Ureter (tissue), 1 donor: ENCODE measurements at regions not wholly inside any gene's neighbourhood (a gene's known extent, or its start where the extent isn't known, plus 50 kb on each side); places are given as distances from the start of the nearest gene placed in this dataset.

Experiments
- DNase-seq: peaks from one replicate; pipeline ENCODE4 v3.0.0-alpha.2; 2020; ENCODE audit warnings: low spot score
- donor health status: DM: yes; HTN: yes; CAD: no.

- DNase-seq, result no peak
Measured at GRCh38 chr4:110959041-110959643, 336.3 kb upstream of the PITX2 start.

GRCh38 chr4:110961066-110961465 lies 338.2 kb upstream of the PITX2 start:
- DNase-seq, result no peak

- DNase-seq, result no peak
Measured at GRCh38 chr4:110962616-110963015, 339.7 kb upstream of the PITX2 start.

GRCh38 chr4:110963662-110964280 lies 340.9 kb upstream of the PITX2 start:
- DNase-seq, result no peak

- DNase-seq, result no peak
Measured at GRCh38 chr4:110967936-110968335, 345.1 kb upstream of the PITX2 start.

GRCh38 chr4:110970642-110971041 lies 347.8 kb upstream of the PITX2 start:
- DNase-seq, result no peak

GRCh38 chr4:110975338-110975737 lies 352.5 kb upstream of the PITX2 start:
- DNase-seq, result no peak

- no peak for DNase-seq
Measured at GRCh38 chr4:110977554-110977953, 354.7 kb upstream of the PITX2 start.

GRCh38 chr4:110978761-110979160 lies 355.9 kb upstream of the PITX2 start:
- DNase-seq, result no peak

GRCh38 chr4:110982486-110982885 lies 359.6 kb upstream of the PITX2 start:
- DNase-seq, result no peak

- DNase-seq, result no peak
Measured at GRCh38 chr4:110988722-110989121, 365.8 kb upstream of the PITX2 start.

GRCh38 chr4:110989125-110989524 lies 366.2 kb upstream of the PITX2 start:
- DNase-seq, result no peak

- DNase-seq, result no peak
Measured at GRCh38 chr4:110994781-110995180, 371.9 kb upstream of the PITX2 start.

- no peak for DNase-seq
Measured at GRCh38 chr4:110998320-110998719, 375.4 kb upstream of the PITX2 start.

GRCh38 chr4:111011458-111011857 lies 388.6 kb upstream of the PITX2 start:
- no peak for DNase-seq

- no peak for DNase-seq
Measured at GRCh38 chr4:111013846-111014245, 391.0 kb upstream of the PITX2 start.

GRCh38 chr4:111014537-111014936 lies 391.7 kb upstream of the PITX2 start:
- DNase-seq, result no peak

GRCh38 chr4:111016416-111016815 lies 393.5 kb upstream of the PITX2 start:
- no peak for DNase-seq

- no peak for DNase-seq
Measured at GRCh38 chr4:111018216-111018615, 395.3 kb upstream of the PITX2 start.

GRCh38 chr4:111020476-111020875 lies 397.6 kb upstream of the PITX2 start:
- no peak for DNase-seq

- DNase-seq, result no peak
Measured at GRCh38 chr4:111020961-111021360, 398.1 kb upstream of the PITX2 start.

GRCh38 chr4:111022758-111023157 lies 399.9 kb upstream of the PITX2 start:
- DNase-seq, result no peak

- DNase-seq, result no peak
Measured at GRCh38 chr4:111027526-111027925, 404.6 kb upstream of the PITX2 start.

- no peak for DNase-seq
Measured at GRCh38 chr4:111028795-111029194, 405.9 kb upstream of the PITX2 start.
